Renal pelvis (tissue), 1 donor: ENCODE measurements at regions not wholly inside any gene's neighbourhood (a gene's known extent, or its start where the extent isn't known, plus 50 kb on each side); places are given as distances from the start of the nearest gene placed in this dataset.

Experiments
- DNase-seq: peaks from one replicate; pipeline ENCODE4 v3.0.0-alpha.2; 2013

DNA sequence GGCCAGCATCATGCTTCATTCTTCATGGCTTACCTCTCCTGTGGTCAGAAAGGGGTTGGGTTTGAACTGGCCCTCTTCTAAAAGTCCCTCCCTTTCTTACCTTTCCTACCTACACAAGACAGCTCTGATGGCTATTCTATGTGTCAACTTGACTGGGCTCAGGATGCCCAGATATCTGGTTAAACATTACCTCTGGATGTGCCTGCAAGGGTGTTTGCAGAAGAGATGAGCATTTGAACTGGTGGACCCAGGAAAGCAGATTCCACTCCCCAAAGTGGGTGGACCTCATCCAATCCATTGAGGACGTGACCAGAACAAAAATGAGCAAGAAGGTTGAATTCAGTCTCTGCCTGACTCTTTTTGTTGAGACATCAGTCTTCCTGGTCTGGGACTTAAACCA is 79.0 kb upstream of the TCF7L2 start:
- no peak for DNase-seq

DNA sequence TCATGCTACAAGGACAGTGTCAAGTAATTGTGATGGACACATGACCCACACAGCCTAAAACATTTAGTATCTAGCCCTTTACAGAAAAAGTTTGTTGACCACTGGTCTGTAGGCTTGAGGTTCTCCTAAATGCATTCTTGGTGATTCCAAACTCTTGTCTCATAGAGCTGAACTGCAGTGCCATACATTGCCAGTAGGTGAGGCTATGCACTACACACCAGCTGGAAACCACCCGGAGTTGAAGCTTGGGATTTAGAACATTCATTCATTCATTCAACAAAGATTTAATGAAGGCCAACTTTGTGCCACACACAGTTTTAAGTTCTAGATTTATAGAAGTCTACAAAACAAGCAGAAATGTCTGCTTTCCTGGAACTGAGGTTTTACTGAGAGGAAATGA is 77.3 kb upstream of the TCF7L2 start:
- no peak for DNase-seq

DNA sequence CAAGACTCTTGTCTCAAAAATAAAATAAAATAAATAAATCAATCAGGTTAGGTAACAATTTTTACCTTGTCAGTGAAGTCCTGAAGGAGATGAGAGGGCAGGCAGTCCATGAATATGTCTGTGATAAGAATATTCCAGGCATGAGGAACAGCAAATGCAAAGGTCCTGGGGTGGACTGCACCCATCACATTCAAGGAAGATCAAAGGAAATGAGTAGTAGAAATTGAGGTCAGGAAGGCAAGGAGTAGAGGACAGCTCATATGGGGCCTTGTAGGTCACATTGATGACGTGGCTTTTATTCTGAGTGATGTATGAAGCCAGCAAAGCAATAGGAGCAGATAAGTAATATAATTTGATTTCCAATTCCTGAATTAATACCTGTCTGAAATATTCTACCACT is 76.5 kb upstream of the TCF7L2 start:
- DNase-seq = no peak

DNA sequence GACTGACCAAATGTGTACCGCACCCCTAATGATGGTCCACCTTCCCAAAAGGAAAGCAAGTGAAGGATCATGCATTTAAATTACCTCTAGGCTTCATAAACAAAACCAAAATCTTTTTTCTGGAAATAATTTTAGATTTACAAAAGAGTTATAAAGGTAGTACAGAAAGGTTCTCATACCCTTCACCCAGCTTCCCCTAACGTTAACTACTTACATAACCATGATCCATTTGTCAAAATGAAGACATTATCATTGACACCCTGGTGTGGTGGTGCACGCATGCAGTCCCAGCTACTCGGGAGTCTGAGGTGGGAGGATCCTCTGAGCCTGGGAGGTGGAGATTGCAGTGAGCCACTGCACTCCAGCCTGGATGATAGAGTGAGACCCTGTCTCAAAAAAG is 75.1 kb upstream of the TCF7L2 start:
- no peak for DNase-seq

DNA sequence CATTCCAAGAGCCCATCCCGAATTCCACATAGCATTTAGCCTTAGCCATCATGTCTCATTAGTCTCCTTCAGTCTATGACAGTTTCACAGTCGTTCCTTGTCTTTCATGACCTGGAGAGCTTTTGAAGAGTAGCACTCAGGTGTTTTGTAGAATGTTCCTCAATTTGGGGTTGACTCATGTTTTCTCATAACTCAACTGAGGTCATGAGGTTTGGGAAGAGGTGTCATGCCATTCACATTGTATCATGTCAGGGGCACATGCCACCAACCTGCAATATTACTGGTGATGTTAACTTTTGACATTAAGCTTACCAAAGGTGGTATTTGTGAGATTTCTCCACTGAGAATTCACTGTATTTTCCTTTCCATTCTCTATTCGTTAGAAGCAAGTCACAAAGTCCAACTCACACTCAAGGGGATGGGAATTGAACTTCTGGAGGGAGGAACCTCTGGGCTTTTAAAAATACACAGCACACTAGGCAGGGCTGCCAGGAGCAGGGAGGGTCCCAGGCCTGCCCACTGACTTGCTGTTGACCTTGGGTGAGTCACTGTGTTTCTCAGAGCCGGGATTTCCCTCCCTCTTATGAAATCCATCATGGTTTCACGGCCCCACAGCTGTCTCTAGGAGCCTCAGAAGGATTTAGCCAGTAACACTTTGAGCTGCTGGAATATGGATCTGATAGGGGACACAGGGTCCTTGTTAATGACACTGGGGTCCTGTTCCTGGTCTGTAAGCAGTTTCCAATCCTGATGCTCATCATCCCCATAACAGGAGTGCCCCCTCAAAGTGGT is 74.4 kb upstream of the TCF7L2 start:
- DNase-seq = no peak

DNA sequence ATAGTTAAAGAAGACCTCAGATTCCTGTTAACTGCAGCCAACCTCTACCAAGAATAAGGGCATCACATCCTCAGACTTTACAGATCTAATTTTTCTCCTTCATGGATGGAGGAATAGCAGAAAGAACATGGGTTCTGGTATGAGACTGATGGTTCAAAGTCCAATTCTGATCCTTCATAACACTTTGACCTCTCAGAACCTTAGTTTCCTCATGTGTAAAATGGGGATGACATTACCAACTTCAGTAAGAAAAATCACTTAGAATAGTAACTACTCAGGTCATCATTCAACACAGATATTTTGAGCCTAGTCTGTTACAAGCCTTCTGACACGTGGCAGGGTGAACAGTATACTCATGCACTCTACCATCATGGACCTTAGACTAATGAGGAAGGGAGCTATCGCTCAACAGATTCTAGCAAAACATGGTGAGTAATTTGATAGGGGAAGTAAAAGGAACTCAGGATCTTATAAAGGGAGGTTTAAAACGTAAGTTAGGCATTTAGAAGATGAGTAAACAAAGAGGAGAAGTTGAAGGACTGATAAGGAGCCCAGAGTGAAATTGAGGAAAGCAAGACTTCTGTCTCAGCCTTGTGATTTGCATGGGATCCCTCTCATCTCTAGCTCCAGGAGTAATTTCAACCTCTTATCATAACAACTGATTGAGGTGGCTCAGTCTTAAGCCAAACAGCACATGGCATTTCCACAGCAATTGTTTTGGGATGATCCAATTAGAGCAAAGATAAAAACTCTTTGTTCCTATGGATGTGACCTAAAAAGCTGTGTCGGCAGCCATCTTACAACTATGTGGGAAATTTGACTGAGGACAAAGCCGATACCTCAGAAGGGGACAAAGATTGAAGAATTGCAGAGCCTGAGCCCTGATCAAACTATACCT is 69.2 kb upstream of the TCF7L2 start:
- no peak for DNase-seq

DNA sequence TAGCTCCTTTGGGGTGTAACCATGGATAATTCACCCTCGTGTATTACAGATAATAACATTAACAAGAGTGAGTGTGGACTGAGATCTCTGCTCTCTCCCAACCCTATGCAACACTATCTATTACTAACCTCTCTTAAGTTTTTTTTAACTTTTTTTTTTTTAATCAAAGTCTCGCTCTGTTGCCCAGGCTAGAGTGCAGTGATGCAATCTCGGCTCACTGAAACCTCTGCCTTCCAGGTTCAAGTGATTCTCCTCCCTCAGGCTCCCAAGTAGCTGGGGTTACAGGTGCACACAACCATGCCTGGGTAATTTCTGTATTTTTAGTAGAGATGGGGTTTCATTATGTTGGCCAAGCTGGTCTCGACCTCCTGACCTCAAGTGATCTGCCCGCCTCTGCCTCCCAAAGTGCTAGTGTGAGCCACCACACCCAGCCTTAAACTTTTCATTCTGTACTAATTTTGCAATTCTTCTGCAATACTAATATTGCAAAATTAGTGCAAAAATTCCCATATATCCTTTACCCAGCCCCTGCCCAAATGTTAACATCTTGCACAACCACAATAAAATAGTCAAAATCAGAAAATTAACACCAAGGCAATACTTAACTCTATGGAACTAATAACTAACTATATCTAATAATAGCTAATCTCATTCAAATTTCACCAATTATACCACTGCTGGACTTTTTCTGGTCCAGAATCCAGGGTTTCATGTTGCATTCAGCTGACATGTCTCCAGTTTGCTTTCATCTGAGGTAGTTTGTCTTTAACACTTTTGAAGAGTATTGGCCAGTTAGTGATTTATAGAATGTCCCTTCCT is 66.5 kb upstream of the TCF7L2 start:
- no peak for DNase-seq

DNA sequence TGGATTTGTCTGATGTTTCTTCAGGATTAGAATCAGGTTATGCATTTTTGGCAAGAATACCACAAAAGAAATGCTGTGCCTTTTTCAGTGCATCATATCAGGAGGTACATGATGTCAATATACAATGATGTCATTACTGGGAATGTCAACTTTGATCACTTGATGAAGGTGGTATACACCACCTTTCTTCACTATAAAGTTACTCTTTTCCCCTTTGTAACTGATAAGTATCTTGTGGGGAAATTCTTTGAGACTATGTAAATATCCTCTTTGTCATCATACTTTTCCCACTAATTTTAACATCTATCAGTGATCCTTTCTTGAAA is 65.9 kb upstream of the TCF7L2 start:
- DNase-seq = no peak

DNA sequence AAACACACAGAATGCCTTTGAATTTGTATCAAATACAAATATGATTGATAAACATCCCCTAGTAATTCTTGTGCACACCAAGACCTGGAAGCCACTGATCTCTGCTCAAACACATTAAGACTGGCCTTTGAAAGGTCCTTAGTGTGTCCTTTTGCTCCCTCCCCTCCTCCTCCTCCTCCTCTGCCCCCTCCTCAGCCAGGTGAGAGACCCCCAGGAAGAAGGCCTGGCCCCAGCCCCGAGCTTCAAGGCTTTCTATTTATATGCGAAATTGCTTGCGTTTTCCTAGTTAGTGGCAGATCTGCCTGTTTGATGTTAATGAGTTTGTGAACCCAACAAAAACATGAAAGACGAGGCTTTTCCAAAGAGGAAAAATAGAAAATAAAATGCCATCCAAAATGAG is 63.6 kb upstream of the TCF7L2 start:
- DNase-seq = no peak

DNA sequence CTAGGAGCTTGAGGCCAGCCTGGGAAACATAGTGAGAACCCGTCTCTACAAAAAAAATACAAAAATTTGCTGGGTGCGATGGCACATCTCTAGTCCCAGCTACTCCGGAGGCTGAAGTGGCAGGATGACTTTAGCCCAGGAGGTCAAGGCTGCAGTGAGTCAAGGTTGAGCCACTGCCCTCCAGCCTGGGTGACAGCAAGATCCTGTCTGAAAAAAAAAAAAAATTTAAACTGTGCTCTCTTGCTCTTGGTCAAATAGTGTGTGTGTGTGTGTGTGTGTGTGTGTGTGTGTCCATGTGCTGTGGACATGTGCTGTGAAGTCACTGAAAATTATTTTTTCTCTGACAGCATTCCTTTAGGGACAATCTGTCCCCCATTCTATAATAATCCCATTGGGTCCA is 62.1 kb upstream of the TCF7L2 start:
- no peak for DNase-seq

DNA sequence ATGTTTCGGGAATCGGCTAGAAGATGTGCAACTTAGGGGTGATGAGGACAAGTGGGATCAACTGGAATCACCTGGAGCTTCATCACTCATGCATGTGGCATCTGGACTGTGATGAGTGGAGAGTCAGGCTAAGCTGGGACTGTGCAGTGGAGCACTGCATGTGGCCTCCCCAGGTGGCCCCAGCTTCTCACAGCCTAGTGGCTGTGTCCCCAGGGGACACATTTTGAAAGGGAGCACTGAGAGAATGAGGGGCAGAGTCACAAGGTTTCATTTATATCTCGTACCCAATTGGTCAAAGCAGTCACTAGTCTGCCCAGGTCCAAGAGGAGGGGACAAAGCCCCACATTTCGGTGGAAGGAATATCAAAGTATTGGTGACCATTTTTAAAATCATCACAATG is 54.8 kb upstream of the TCF7L2 start:
- no peak for DNase-seq

DNA sequence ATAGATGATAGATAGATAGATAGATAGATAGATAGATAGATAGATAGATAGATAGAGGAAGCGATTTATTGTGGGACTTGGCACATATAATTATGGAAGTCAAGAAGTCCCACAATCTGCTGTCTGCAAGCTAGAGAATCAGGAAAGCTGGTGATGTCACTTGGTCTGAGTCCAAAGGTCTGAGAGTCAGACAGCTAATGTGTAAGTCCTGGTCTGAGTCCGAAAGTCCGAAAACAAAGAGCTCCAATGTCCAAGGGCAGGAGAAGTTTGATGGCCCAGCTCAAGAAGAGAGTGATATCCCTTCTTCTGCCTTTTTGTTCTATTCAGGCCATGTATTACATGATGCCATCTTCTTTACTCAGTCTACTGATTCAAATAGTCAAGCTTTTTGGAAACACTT is 53.8 kb upstream of the TCF7L2 start:
- DNase-seq = no peak

DNA sequence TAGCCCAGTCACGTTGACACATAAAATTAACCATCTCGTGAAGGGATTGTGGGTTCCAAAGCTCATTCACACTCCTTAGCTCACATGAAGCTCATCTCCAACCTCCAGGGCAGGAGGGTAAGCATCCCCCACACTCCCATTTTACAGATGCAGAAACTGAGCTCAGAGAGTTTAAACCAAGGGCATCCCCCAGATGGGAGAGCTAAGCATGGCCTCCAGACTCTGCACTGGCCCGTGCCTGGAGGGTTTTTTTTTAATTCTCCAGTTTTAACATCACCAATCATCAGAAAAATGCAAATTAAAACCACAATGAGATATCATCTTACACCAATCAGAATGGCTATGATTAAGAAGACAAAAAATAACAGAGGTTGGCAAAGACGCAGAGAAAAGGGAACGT is 53.3 kb upstream of the TCF7L2 start:
- DNase-seq = no peak

DNA sequence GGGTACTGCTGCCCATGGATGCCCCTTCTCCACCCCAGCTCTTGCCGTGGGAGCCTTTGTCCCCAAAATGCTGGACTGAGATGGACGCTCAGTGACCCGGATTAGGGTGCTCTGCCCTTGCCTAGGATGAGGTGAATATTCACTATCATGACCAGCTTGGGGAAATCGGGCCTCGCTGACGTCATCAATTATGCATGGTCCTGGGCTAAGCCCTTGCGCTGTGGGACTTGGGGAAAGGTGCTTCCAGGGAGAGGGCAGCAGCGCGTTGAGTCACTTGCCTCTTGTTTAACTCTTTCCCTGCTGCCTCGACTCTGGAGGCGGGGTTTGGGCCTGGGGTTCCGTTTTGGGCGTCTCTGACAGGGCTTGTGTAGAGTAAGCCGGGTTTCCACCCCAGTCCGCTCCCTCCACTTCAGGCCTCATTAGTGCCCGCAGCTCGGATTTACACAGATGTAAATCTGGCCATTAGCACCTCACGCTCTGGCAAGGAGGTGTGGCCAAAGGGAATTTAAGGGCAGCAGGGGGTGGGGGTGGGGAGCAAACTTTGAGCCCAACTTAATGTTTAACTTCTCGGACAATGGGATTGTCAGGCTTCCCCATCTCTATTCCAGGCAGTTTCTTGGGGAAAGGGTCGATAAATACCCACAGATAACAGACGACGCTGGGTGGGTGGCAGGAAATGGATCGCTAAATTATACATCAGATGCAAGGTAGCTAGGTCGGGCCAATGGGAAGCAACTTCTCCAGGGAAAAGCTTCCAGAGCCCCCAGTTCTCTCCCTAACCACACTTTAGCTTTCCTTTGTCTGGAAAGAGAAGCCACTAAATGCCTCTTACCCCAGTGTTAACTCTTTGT is 51.3 kb upstream of the TCF7L2 start:
- peak; percentile 53 for DNase-seq

DNA sequence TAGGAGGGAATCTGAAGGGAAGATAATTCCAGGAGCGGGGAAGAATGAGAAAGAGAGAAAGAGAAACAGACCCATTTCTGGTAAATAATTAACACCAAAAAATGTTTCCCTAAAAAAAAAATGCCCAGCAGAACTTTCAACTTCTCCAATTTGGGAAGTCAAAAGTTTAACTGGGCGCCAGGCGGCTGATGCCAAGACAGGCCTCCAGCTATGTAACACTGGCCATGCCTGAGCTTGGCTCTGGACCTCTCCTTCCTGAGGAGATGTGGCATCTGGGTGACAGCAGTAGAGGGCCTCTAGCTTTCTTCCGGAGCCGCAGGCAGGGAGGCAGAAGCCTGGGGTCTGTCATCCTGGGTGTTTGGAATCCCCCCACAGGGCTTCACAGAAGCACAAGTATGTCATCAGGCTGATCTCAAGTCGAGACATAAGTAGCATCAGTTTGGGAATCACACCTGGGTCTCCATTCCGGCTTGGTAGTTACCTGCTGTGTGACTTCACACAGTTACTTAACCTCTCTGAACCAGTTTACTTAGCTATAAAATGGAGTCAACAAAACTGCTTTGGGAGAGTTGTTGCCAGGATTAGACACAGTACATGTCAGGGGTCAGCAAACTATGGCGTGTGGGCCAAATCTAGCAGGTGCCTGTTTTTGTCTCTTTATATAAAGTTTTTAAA is 50.5 kb upstream of the TCF7L2 start:
- no peak for DNase-seq
